GM18511 (cell line): ENCODE measurements at regions not wholly inside any gene's neighbourhood (a gene's known extent, or its start where the extent isn't known, plus 50 kb on each side); places are given as distances from the start of the nearest gene placed in this dataset.

Source experiments
- ATAC-seq: cut with Tn5 transposase; IDR thresholded peaks from one replicate; pipeline ENCODE4 v1.9.1; 2021; ENCODE audit warnings: mild to moderate bottlenecking, moderate library complexity; ENCODE audit not compliant: unreplicated experiment

- no peak for ATAC-seq
Measured at GRCh38 chr6:155523821-155524651, 68.4 kb upstream of the NOX3 start.

- no peak for ATAC-seq
Measured at GRCh38 chr6:155521719-155522118, 66.1 kb upstream of the NOX3 start.

GRCh38 chr6:155520078-155520477, 64.4 kb upstream of the NOX3 start:
- no peak for ATAC-seq

GRCh38 chr6:155519176-155519738, 63.6 kb upstream of the NOX3 start:
- peak; percentile 77 for ATAC-seq

- ATAC-seq = no peak
Measured at GRCh38 chr6:155517294-155517693, 61.7 kb upstream of the NOX3 start.

GRCh38 chr6:155510879-155511278, 55.2 kb upstream of the NOX3 start:
- peak; percentile 70 for ATAC-seq

- ATAC-seq = no peak
Measured at GRCh38 chr6:155509743-155510475, 54.3 kb upstream of the NOX3 start.

- no peak for ATAC-seq
Measured at GRCh38 chr6:155505608-155505989, 50.0 kb upstream of the NOX3 start.
